Suppressor macrophage treated with lipopolysaccharide for 4 hours (primary cell): ENCODE measurements at regions not wholly inside any gene's neighbourhood (a gene's known extent, or its start where the extent isn't known, plus 50 kb on each side); places are given as distances from the start of the nearest gene placed in this dataset.

Source experiments
- DNase-seq: peaks from one replicate; pipeline ENCODE4 v3.0.0-alpha.2; 2020

DNA sequence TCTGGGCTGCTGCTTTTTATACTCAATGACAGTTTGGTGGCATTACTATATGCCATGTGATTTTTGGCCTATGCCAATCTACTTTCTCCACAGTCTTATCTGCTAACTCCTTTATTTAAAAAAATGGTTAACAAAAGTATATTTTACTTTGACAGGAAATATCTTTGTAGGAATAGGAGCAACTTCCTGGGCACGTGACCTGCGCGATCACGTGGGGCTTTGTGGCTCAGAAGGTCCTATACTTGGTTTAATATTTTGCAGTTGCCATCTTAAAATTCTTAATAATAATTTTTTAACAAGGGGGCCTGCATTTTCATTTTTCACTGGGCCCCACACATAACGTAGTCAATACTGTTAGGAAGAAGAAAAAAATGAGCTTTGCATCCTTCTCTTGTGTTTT is 249.7 kb downstream of the ACTR3 start:
- no peak for DNase-seq

DNA sequence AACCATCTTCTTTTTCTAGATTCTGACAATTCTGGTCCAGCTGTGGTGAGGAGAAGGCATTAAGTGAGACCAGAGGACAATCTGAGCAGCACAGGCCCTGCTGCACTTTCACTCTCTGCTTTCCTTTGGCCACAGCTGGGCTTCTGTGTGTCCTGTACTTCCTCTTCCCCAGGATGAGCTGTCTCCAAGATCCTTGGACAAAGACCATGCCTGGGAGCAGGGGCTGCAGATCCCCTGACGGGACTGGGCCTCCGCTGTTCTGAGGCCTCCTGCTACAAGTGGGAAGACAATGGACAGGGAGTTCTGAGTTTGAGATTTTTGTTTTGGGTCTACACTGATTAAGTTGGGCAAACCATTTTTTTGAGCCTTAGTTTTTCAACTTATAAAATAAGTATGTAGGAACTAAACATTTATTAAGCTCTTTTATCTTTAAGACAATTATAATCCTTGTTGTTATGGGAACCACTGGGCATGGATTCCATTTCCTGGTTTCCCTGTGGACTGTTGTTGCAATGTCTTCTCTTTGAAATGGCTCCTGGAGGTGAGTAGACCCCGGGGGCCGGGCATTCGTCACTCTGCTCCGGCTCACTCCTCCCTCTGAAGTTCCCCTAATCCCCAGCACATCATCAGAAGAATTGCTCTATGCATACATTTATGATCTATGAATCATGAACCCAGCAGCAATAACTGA is 266.6 kb downstream of the ACTR3 start:
- no peak for DNase-seq

DNA sequence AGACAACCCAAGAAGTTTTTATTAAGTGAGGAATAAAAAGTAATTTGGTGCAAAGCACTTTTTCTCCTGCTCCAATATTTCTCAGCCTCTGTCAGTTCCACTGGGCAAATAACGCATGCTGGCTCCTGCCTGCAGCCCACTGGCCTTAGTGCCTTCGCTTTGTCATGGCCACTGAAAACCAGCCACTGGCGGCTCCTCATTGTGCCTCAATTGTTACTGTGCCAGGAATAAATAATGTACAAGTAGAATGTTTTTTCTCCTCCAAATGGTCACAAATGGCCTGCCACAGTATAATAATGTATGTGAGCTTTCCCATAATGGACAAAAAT is 267.1 kb downstream of the ACTR3 start:
- DNase-seq = no peak

DNA sequence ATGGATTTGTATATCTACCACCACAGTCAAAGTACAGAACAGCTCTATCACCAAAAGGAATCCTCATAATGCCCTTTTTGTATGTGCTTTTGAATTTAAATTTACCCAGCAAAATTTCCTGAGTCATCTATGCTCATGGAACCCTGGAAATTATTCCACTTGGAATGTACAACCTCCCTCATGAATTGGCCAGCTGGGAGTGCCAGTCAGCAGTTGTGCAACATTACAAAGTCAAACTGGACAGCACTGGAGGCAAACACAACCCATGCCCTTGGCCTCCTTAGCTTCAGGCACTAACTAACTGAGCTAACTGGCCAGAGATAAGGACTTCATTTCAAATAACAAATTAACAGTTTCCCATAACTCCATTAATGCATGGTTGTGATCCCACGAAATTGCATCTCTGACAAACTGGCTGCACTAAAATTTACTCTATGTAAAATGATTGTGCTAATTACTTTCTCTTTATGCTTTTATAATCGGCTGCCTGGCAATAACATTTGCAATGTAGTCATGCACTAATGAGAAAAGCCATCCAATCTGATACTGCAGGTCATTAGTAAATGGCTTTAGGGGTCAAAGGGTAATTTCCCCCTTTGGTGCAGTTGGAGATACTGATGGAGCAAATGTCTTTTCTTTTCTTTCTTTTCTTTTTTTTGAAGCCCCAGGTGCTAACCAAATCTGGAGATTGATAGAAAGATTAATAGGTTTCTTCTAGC is 270.5 kb downstream of the ACTR3 start:
- DNase-seq = no peak

DNA sequence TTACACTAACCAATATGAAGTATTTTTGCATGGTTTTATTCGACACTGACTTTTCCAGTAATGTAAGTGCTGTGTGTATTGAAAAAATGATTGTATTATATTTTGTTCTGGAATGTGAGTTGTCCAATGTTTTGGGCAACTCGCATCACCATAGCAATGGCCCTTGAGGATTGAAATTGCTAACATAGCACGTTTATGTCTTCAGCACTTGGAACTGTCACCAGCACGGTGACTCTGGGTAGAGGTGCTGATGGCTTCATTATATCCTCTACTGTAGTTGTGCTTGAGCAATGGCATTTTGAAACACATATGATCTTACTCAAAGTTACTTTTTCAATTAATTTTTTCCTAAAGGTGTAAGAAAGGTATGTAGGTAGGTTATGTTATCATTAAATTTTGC is 271.5 kb downstream of the ACTR3 start:
- DNase-seq = no peak

DNA sequence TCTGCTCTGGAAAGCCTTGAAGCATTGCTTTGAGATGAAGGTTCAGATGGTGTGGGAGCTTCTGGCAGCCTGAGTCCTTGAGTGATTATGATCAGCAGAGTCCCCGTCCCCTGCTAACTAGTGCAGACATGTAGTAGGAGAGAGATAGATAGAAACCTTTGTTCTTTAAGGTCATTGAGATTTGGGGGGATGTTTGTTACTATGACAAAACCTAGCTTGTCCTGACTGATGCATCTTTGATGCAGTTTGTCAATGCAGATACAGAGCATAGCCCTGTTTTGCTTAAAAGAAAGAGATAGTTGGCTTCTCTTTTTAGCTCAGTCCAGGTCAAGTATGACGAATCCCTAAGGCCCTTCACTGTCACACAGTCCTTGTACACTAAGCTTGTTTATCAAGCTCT is 274.6 kb upstream of the DPP10 start:
- no peak for DNase-seq

DNA sequence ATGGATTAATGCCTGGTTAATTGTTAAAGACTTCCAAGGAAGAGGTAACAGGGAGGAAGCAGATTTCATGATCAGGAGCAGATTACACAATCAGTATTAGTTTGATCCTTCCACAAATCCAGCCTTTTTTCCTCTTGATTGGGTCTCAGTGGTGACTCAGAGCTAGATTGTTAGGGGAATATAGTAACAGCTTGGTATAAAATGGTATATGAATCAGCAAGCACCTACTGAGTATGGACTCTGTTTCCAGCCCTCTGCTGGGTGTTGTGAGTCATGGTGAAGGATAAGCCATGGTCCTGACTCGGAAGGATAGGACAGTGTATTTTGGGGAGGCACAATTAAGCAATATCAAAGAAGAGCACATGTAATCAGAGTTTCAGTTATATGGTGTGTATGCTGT is 272.4 kb upstream of the DPP10 start:
- no peak for DNase-seq

DNA sequence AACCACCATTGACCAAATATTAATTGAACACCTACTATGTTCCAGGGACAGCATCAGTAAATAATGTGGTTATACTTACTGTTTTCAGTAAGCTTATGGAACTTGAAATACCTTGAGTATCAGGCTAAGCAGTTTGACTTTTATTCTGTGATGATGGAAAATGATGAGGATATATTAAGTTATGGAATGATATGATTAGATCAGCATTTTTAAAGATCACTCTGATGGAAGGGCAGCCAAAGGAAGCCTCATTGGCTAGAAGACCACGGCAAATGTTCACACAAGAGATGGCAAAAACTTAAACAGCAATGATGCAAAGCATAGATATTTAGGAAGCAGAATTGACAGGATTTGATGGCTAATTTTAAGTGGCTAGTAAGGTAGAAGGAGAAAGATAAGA is 266.9 kb upstream of the DPP10 start:
- DNase-seq = no peak

DNA sequence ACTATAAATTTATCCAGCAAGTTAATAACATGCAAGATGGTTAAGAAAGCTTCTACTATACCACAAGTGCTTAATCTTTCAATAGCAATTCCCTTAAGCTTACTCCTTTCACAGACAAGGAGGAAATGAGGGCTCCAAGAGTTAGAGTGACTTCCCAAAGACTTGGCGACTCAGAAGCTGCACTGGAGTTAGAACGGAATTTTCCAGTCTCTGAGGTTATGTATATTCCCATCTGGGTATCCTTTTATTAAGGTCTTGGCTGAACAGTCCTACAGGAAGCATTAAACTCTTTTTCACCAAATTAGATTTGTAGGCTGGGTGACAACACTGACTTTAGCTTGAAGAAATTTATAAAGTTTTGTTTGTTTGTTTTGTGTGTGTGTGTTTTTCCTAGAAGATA is 256.9 kb upstream of the DPP10 start:
- DNase-seq = no peak

DNA sequence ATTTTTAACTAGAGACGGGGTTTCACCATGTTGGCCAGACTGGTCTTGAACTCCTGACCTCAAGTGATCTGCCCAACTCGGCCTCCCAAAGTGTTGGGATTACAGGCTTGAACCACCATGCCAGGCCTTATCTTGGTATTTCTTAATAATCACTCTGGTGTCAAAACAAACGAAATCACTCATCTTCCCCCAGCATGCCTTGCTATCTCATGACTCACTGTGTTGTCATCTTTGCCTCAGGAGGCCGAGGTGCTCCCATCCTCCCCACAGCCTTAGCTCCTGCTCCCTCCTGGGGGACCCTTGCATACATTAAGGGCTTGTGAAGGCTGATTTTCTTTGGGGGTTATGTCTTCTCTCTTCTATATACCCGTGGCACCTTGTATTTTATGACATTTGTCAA is 250.1 kb upstream of the DPP10 start:
- DNase-seq = no peak

DNA sequence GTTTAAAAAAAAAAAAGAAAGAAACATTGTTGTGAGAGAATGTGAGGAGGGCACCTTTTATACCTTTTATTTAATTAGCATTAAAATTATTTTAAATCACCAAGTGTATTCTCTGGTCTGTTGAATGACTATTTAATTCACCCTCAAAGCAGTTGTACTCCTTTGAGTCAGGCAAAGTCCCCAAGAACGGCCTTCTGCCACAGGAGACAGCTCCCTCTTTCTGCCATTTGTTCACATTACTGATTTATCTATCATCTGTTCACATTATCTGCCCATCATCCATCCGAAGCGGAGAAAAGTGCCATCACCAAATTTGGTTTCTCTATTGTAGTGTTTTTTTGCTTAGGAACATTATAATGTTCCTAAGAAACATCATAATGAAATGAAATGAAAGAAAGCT is 240.7 kb upstream of the DPP10 start:
- DNase-seq = no peak

DNA sequence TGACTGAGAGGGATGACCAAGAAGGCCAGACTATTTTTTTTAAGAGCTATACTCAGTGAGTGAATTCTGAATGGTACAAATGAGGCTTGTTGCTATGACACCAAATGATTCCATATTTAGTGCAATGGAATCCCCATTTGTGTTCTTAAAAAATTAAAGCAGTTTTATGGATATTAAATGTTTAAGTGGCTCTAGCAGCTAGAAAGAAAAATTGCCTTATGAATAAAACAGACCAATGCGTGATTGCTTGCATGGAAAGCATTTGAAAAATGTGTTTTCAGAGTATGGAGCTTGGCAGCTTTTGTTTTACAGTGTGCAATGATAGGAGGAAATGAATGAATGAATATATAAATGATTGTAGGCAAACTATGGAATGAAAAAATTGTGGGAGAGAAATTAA is 238.8 kb upstream of the DPP10 start:
- no peak for DNase-seq

DNA sequence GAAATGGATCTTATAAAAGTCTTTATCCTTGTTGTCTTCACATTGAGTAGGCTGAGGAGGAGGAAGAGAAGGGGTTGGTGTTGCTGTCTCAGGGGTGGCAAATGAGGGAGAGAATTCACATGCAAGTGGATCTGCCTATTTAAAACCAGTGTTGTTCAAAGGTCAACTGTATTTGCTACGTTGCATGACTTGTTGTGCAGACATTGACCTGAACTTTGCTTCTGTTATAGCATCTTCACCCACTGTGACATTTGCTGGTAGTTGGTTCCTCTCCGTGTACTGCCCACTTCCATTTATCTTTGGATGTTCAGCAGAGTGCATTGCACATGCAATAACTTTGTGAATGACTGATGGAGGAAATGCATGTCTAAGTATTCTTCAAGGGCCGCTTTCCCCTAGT is 228.6 kb upstream of the DPP10 start:
- no peak for DNase-seq

DNA sequence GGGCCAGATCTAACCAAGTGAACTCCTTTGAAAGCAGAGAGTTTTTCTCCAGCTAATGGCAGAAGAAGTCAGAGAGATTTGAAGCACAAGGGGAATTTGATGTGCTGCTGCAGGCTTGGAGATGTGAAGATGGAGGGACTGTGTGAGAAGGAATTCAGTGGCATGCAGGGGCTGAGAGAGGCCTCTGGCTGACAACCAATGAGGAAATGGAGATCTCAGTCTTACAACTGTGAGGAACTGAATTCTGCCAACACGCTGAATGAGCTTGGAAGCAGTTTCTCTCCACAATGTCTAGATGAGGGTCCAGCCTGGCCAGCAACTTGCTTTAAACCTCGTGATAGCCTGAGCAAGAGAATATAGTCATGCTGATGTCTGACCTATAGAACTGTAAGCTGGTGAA is 224.1 kb upstream of the DPP10 start:
- DNase-seq = no peak

DNA sequence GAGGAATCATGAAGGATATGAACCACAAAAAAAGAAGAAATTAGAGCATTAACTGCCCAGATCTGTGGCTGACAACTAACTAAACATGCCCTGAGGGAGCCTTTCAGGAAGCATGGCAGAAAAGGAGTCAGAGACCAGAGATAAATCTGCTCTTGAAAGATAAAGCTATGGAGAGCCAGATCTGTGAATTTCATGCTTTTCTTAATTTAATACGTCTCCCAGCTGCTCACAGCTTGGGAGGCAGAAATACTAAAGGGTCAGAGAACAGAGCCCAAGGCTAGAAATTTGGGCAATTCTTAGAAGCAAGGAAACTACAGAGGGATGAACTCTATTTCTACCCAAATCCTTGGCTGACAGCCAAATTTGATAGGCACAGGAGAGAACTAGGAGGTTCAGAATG is 223.0 kb upstream of the DPP10 start:
- DNase-seq = no peak

DNA sequence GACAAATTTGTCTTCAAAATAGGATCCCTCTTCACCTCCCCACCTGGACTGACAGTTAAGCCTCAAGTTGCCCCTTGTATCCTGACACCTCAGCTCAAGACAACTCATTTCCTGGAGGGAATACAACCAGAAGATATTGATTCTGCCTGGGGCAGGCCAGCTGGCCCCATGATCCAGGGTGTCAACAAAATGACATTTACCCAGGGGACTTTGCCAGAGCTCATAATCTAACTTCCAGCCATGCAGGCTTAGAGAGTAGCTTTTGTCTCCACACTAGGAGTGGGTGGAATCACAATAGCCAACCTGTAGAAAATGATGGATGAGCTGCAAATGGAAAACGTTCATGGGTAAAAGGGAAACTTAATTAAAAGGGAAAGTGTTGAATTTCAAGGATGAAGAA is 220.1 kb upstream of the DPP10 start:
- DNase-seq = no peak

DNA sequence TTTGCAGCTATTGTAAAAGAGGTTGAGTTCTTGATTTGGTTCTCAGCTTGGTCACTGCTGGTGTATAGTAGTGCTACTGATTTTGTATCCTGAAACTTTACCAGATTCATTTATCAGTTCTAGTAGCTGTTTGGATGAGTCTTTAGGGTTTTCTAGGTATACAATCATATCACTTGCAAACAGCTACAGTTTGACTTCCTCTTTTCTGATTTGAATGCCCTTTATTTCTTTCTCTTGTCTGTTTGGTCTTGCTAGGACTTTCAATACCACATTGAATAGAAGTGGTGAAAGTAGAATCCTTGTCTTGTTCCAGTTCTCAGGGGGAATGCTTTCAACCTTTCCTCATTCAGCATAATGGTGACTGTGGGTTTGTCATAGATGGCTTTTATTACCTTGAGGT is 210.5 kb upstream of the DPP10 start:
- no peak for DNase-seq

DNA sequence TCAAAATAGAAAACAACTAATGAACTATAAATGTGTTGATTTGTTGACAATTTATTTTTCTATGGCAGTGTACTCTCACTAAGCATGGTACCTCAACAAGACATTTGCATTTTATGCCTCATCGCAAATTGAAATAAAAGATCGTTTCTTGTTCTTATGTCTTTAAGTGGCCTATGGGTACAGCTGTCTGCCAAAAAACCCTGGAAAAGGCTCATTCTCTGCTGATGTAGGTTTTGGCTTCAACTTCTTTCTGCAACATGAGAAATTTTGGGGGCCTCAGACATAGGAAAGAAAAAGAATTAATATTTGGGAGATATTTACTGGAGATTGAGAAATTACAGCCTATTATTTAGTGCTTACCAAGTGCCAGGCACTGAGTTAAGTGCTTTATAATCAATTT is 205.1 kb upstream of the DPP10 start:
- no peak for DNase-seq

DNA sequence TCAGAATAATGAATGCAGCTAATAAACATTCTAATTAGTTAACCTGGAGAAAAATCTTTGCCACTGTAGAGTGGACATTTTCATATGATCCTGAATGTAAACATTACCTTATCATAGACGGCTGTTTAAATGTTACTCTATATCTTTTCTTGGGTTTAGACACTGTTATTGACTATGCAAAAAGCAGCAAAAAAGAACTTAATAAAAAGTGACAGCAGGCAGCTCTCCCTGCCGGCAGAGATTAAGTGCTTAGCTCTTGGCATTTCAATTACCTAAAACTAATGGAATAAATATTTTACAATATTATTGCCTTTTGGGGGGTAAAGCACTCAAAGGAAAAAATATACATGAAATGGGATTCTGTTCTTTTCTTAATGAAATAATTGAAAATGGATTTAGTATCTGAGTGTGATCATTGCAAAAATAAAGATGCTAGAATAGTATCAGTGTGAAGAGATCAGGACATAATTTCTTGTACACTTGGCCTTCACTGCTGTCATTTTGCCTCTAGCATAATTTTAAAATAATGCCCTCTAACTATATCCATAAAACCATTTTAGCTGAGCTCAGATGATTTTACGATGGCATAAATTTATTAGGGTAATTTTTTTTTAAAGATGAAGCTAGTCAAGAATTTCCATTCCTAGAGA is 203.4 kb upstream of the DPP10 start:
- DNase-seq = no peak

DNA sequence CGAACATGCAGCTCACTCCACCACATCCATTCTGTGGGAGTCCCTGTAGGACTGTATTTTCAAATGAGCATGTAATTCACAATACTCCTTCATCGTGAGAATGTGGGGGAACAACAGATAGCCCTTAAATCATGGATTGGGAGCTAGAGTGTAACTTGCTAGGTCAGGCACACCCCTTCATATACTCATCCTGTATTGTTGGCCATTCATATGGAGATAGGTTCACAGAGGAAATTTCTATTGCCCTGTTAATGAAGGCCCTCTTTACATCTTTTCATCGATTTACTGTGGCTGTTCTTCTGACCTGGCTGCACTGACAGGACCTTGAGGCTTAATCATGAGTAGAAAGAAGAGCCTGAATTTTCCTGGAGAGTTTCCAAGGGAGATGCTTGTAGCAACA is 193.8 kb upstream of the DPP10 start:
- no peak for DNase-seq

DNA sequence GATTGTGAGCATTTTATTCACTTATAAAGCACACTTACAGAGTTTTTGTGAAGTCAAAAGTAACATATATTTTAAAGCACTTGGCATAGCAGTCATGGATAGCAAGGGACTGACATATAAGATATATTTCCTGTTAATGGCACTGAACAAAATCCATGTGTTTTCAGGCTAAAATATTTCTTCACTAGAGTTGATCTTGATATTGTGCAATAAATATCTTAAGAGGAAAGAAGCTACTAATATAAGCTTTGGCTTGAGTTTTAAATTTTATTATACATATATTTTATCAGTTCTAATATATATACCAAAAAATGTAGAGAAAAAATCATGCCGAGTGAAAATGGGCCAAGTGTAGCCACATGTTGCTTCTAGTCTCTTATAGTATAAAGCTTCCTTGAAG is 189.7 kb upstream of the DPP10 start:
- DNase-seq = no peak

DNA sequence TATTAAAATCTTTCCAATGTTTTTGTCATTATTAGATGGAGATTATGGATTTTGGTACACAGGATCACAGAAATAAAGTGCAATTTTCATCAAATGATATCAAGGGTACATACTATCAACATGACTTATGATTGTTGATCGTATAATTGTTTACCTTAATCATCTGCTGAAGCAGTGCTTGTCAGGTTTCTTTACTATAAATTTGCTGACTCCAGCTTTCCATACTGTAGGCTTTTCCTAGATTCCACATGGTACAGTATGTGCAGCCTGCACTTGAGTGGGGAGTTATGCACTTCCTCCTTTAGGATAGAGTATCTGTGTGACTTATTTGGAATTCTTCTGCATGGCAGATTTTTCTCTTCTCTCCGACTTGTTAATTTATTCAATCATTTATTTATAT is 187.6 kb upstream of the DPP10 start:
- no peak for DNase-seq

DNA sequence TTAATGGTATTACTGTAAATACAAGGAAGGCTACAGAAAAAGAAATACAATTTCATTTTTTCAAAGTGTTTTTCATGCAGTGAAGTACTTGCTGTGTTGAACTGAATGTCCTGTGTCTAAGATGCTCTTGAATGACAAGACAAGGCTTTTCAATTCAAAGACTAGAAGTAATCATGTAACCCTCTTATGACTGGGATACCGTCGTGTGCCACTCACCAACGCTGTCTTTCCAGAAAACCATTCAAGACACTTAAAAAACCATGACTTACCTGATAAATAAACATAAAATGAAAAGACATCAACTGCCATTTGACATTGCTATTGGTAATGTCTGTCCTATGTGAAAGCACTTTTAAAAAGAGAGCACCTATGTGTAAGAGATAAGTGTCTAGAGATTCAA is 183.1 kb upstream of the DPP10 start:
- DNase-seq = no peak

DNA sequence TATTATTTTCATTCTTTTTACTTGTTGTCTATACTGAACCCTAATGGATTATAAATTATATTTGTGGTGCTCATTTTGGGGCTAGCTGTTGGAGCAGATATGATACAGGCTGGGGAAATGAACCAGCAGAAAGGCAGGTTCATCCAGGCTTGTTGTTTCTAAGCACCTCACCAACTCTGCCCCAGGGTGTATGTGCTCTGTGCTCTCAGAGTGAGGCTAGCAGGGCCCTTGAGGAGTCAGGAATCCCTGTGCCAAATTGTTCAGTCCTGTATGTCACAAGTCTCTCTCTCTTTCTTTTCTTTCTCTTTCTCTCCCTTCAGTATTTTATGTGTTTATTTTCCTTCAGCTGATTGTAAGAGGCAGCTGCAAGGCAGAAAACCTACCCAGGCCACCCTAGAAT is 181.1 kb upstream of the DPP10 start:
- no peak for DNase-seq

DNA sequence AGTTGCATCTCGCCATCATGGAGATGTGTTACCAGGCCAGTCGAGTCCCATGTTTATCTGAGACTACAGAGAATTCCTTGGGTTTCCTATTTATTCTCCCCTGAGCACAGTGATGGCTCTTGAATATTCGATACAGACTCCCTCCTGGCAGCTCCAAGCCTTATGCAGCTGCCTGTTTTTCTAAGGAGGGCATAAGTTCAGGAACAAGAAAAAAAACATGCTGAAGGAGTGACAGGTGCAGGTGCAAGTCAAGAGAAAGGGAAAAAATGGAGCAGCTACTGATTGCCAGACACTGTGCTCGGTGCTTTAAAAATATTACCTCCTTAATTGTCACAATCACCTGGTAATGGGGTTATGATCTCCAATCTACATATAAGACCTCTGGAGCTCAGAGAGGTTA is 177.2 kb upstream of the DPP10 start:
- DNase-seq = no peak
